ENCODE measurements at regions not wholly inside any gene's neighbourhood (a gene's known extent, or its start where the extent isn't known, plus 50 kb on each side); places are given as distances from the start of the nearest gene placed in this dataset.

GRCh38 chr2:71822463-71822862 lies 325.2 kb downstream of the CYP26B1 start:
- H3K4me1 ChIP-seq = peaks cover 0 to 9% (median 0%) of the 10 kb centered on the region in 3 donors
- no peaks in the 10 kb centered on the region for H3K27me3 ChIP-seq
- no peak overlapping the region for H3K27ac ChIP-seq
- H3K9me3 ChIP-seq = no peaks in the 10 kb centered on the region
- no peaks in the 10 kb centered on the region for H3K36me3 ChIP-seq
- intact Hi-C loops (cut with DNase I) = no loop called here
- TF ChIP-seq POLR2A (IDR thresholded peaks at IDR 0.05) (no peak), CTCF (IDR thresholded peaks at IDR 0.05) (no peak)
- H3K4me3 ChIP-seq = no peak overlapping the region
- no peak for DNase-seq

GRCh38 chr2:71821856-71822255 lies 325.8 kb downstream of the CYP26B1 start:
- H3K9me3 ChIP-seq = no peaks in the 10 kb centered on the region
- H3K4me3 ChIP-seq = no peak overlapping the region
- peaks cover 0 to 6% (median 0%) of the 10 kb centered on the region in 3 donors for H3K4me1 ChIP-seq
- H3K27ac ChIP-seq = no peak overlapping the region
- H3K27me3 ChIP-seq = no peaks in the 10 kb centered on the region
- TF ChIP-seq POLR2A (IDR thresholded peaks at IDR 0.05) = no peak
- TF ChIP-seq CTCF (IDR thresholded peaks at IDR 0.05) = no peak
- no peaks in the 10 kb centered on the region for H3K36me3 ChIP-seq
- intact Hi-C loops (cut with DNase I) = no loop called here
- no peak for DNase-seq

GRCh38 chr2:71816815-71817214 lies 330.8 kb downstream of the CYP26B1 start:
- 75 to 84% methylated on average over 4 of the region's 4 CpGs for WGBS, 2 donors
- no peaks in the 10 kb centered on the region for H3K4me1 ChIP-seq
- DNase-seq = no peak
- no peaks in the 10 kb centered on the region for H3K36me3 ChIP-seq
- H3K9me3 ChIP-seq = no peaks in the 10 kb centered on the region
- intact Hi-C loops (cut with DNase I) = no loop called here
- no peak overlapping the region for H3K27ac ChIP-seq
- no peak for TF ChIP-seq POLR2A (IDR thresholded peaks at IDR 0.05)
- no peak for TF ChIP-seq CTCF (IDR thresholded peaks at IDR 0.05)
- H3K4me3 ChIP-seq = no peak overlapping the region
- no peaks in the 10 kb centered on the region for H3K27me3 ChIP-seq

GRCh38 chr2:71815701-71816474 lies 331.8 kb downstream of the CYP26B1 start:
- no peak overlapping the region for H3K4me3 ChIP-seq
- WGBS, 2 donors = 86 to 87% methylated on average over 5 of the region's 5 CpGs
- TF ChIP-seq POLR2A (IDR thresholded peaks at IDR 0.05) = no peak
- no peak for TF ChIP-seq CTCF (IDR thresholded peaks at IDR 0.05)
- intact Hi-C loops (cut with DNase I) = no loop called here
- H3K36me3 ChIP-seq = no peaks in the 10 kb centered on the region
- no peak overlapping the region for H3K27ac ChIP-seq
- H3K27me3 ChIP-seq = no peaks in the 10 kb centered on the region
- no peak for DNase-seq
- no peaks in the 10 kb centered on the region for H3K9me3 ChIP-seq
- H3K4me1 ChIP-seq = no peaks in the 10 kb centered on the region

- DNase-seq = no peak
- H3K27me3 ChIP-seq = no peaks in the 10 kb centered on the region
- no peaks in the 10 kb centered on the region for H3K9me3 ChIP-seq
- no peaks in the 10 kb centered on the region for H3K36me3 ChIP-seq
- no peaks in the 10 kb centered on the region for H3K4me1 ChIP-seq
- H3K4me3 ChIP-seq = no peak overlapping the region
- WGBS, 2 donors = 60 to 100% methylated on average over 1 to 2 of the region's 2 CpGs
- no peak for TF ChIP-seq POLR2A (IDR thresholded peaks at IDR 0.05)
- no peak for TF ChIP-seq CTCF (IDR thresholded peaks at IDR 0.05)
- intact Hi-C loops (cut with DNase I) = no loop called here
- H3K27ac ChIP-seq = no peak overlapping the region
Observed at GRCh38 chr2:71814885-71815284, 332.8 kb downstream of the CYP26B1 start.
